ENCODE measurements at regions not wholly inside any gene's neighbourhood (a gene's known extent, or its start where the extent isn't known, plus 50 kb on each side); places are given as distances from the start of the nearest gene placed in this dataset.
"Not testable (repeated sequence)": the region's sequence is repeated elsewhere in the genome, so short reads cannot be mapped to it uniquely, and the experiment has no call there.

DNA sequence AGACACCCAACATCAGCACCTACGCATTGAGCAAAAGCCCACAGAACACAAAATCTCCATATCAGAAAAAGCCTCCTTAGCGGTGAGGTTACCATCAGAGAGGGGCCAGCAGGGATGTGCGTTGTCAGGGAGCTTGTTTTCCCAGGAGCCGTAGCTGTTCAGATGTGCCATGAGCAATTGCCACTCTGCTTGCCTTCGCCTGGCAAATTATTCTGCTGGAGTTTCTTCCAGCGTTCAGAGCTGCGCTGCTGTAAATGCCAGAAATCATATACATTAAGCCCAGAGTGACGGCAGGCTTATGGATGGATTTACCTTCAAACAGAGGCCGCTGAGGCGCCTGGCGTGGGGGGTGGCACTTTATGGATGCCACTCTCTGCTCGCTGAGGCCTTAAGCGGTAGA, 632.3 kb downstream of the BCOR start:
- DNase-seq (ENCODE audit: low read depth, low spot score) = no peak

DNA sequence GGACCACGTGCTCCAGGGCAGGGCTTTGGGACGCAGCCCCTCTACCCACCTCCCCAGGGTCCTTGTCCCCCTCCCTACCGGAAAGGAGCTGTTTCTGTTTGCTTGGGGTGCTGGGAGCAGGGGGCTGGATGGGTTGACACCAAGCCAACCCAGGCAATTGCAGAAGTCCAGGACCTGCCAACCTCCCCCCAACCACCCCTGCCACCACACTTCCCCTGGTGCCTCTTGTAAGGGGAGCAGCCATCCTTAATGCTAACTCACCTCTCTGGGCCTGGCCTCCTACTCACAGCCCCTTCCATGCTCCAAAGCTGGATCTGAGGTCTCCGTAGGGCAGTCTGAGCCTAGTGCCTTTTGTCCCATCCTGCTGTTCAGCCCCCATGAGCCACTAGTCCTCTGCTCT, 631.9 kb downstream of the BCOR start:
- no peak for DNase-seq (ENCODE audit: low read depth, low spot score)

DNA sequence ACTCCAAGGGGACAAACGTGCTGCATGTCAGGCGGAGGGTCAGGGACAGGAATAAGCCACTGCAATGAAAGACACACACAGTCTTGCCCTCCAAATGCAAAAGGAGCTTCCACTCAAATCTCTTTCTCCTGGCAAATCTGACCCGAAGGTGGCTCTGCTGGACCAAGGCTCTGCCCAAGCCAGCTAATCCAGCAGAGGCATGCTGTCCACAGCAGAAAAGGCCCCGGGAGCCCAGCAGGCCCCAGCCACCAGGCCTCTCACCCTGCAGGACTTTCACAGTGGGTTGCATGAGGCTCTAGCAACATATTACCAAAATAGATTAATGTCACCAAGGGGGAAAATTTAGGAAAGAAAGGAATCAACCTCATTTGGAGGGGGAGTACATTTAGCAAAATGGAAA, 628.6 kb downstream of the BCOR start:
- DNase-seq (ENCODE audit: low read depth, low spot score) = no peak

- DNase-seq (ENCODE audit: low read depth, low spot score) = peak; percentile 54
These were observed 627.0 kb downstream of the BCOR start for GRCh38 chrX:39470588-39471407.

DNA sequence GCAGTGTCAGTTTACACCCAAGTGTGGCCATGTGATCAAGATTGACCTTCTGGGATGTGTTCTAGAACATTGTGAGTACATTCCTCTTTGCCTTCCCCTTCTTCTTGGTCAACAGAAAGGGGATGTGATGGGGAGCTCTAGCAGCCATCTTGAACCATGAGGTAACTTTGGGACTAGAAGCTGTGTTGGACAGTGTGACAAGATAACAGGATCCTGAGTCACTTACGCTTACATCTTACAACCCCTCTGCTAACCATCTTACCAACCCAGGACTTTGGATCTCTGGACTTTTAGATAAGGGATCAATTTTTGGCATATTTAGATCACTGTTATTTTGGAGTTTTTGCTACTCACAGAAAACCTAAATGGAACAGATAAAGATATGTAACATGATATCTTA, 625.6 kb downstream of the BCOR start:
- no peak for DNase-seq (ENCODE audit: low read depth, low spot score)

- no peak for DNase-seq (ENCODE audit: low read depth, low spot score)
These were observed 623.9 kb downstream of the BCOR start for GRCh38 chrX:39473812-39474211.

DNA sequence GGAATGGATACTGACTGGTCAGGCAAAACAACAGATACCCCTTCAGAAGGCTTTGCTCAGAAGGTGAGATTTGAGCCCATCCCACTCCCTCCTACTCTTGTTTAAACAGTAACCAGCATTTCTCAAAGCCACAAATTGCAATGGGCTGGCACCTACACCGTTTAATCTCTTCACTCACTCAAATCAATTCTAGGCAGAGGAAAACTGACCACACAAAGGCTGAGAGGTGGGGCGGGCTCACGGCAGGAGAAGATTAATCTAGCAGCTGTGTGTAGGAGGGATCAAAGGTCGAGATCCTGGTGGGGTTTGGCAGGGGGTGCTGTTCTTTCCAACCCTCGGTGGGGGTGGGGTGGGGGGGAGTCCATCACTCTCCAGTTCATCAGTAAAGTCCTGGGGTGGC, 622.4 kb downstream of the BCOR start:
- DNase-seq (ENCODE audit: low read depth, low spot score) = peak; percentile 9

DNA sequence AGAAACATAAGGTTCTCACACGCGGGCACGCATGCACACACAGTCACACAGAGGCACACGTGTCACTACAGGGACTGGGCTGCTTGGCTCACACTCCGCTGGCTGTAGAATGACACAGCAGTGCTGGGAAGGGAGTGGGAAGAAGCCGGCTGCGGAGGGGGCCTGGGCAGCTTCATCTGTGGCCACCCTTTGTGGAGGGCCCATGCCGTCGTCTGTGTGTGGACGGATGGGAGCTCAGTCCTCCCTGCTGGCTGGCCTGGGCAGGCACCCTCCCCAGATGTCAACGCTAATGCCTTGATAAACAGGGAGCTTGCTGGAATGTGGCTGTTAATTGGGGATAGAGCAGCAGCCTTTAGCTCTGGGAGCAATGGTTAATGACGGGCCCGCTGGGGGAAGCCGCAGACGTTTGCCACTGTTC, 621.1 kb downstream of the BCOR start:
- no peak for DNase-seq (ENCODE audit: low read depth, low spot score)

DNA sequence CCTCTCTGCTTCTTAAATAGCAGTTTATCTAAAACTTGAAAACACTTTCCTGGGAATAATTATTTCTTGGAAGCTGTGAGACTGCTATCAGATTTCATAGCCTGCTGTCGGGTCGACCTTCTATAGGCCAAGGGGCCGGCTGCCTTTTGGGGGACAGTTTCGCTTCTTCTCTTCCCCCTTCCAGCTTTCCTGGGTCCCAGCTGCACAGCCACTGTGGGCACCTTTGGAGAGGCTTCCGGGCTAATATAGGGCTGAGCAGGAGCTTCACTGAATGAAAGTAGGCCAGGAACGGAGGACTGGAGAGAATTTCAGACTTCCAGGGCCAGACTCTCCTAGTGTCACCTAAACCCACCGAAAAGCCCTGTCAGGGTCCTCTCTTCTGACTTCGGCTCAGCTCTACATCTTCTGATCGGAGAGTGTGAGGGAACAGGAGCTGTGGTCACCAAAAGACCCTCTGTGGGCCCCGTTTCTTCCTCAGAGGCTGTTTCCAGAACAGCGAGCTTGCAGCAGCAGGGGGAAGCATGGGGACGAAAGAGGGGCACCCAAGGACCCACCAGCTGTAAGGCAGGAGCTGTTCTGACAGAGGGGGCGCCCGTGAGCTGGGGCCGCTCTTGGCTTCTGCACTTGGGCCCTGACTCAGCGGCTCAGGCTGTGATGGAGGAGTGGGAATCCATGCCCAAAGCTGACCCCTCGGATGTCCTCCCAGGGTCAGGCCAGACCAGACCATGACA, 620.6 kb downstream of the BCOR start:
- no peak for DNase-seq (ENCODE audit: low read depth, low spot score)

DNA sequence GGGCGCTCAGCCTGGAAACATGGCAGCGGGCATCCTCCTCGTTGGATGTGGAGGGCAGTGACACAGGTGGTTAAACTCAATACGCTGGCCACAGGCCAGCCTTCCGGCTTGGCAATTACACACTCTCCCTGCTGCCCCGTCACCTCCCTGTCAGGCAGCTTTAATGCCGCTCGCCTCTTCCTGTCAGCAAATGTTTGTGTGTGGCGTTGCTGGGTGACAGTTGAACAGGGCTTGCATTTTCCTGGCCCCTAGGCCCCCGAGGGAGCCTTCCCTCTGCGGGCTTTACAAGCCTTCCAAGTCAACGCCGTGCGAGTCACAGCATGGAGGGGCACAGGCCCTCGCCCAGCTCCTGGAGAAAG, 620.0 kb downstream of the BCOR start:
- peak; percentile 58 for DNase-seq (ENCODE audit: low read depth, low spot score)

- DNase-seq (ENCODE audit: low read depth, low spot score) = no peak
These were observed 617.9 kb downstream of the BCOR start for GRCh38 chrX:39479856-39480255.

GRCh38 chrX:39480963-39481362, 616.8 kb downstream of the BCOR start:
- peak; percentile 46 for DNase-seq (ENCODE audit: low read depth, low spot score)

DNA sequence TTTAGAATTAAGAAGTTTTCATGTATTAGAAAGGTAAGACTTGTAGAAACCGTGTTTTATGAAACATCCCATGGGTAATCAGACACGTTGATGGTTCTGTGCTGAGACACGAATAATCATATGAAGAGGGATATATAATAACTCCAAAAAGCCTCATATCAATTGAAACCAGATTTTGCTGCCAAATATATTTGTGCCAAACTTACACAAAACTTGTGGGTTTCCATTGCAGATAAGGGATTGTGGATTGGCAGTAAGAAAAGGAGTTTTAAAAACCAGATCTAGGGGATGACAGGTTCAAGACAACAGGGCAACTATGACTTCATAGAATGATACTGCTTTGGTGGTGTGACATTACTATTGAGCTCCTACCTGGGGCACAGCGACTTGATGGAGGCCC, 616.1 kb downstream of the BCOR start:
- no peak for DNase-seq (ENCODE audit: low read depth, low spot score)

- DNase-seq (ENCODE audit: low read depth, low spot score) = no peak
These were observed 613.3 kb downstream of the BCOR start for GRCh38 chrX:39484159-39485068.

- DNase-seq (ENCODE audit: low read depth, low spot score) = no peak
These were observed 610.4 kb downstream of the BCOR start for GRCh38 chrX:39487166-39487968.

DNA sequence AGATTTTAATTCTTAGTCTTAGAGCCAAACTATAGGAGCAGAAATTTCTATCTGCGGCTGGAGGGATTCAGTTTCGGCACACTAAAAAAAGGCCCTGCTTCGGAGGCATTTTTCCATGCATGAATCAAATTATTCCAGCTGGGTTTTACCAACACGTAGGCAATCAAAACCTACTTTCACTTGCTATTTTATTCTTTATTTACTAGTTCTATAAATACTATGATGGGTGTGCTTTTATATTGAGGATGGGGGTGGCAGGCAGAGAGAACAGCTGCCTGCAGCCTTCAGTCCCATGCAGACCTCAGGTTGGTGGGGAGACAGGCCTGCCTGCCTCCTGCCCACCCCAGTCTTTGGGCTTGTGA, 609.8 kb downstream of the BCOR start:
- no peak for DNase-seq (ENCODE audit: low read depth, low spot score)

DNA sequence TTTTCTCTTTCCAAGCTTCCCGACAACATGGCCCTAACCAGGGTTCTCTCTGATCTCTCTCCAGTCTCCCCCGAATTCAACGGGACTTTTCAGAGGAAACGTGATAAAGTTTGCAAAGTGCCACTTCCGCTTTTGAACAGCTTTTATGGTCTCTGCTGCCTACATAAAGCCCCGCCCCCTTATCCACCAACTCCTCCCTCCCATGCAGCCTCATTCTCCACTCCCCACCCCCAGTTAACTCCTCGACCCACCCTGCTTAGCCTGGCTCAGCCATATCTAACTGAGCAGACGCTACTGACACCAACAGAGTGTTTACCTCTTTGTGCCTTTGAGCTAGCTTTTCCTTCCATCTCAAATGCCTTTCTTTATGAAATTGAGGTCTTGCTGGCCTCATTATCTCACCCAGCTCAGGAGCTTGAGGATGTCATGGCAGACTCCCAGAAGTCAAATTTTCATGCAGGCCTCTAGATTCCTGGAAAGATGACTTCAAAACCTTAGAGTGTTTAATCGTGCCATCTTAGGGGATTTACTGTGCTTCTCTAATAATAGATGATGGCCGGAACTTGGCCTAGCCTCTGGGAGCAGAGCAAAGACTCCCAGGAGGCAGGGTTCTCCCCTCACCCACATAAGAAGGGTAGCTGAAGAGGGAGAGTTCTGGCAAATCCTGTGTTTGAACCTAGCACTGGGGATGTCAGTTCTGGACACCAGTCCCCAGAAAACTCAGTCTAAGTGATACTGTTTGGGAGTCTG, 606.0 kb downstream of the BCOR start:
- no peak for DNase-seq (ENCODE audit: low read depth, low spot score)

DNA sequence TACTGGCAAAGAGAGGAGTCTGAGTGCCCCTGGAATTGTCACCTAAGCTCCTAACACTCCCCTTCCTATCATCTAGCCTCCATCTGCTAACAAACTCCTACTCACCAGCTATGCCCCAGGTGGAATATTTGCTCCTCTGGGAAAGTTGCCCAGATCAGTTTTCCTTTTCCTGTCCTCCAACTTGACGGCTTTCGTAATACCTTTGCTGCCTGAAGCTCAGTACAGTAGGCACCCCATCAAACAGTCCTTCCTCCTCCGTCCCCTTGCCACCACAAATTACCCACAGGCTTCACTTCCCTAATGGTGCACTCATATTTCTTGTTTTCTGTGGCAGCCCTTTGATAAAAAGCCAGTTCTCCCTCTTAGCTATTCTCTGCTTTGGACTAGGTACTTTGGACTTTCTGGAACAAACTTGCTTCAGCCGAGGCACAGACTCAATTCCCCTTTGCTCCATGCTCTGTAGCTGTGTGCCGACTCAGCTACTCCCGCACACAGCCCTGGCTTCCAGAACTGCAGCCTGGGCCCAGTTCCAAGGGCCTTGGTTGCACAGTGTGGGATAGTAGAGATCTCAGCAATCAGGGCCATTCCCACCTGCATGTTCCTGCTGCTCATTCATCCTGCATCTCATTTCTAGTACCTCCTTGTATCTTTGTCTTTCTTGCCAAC, 605.1 kb downstream of the BCOR start:
- no peak for DNase-seq (ENCODE audit: low read depth, low spot score)

DNA sequence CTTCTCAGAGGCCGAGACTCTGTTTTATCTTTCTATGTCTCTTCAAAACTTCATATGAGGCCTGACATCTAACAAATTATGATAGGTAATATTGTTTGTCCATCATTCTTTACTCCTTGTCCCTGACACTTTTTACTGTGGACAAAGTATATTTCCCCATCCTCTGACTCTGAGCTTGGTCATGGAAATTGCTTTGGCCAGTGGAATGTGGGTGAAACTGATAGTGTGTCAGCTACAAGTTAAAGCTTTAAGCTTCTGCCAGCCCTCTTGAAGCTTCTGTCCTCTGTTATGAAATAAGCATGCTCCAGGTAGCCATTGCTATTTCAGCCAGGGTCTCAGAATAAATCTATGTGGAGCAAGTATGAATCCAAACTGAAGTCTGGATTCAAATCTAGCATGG, 604.6 kb downstream of the BCOR start:
- DNase-seq (ENCODE audit: low read depth, low spot score) = no peak

DNA sequence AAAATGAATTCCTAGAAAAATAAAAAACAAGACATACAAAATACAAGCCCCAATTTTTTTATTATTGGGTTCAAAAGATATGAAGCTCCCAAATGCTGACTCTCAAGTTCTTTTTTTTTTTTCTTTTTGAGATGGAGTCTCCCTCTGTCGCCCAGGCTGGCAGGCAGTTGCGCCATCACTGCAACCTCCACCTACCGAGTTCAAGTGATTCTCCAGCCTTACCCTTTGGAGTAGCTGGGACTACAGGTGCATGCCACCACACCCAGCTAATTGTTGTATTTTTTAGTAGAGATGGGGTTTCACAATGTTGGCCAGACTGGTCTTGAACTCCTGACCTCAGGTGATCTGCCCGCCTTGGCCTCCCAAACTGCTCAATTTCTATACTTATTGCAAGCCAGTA, 600.6 kb downstream of the BCOR start:
- DNase-seq (ENCODE audit: low read depth, low spot score) = not testable (repeated sequence)
